Adrenal gland (tissue), 9 donors: ENCODE measurements at regions not wholly inside any gene's neighbourhood (a gene's known extent, or its start where the extent isn't known, plus 50 kb on each side); places are given as distances from the start of the nearest gene placed in this dataset.

Experiments used
- DNase-seq, 7 donors: peaks; one replicate each; pipeline ENCODE4 v3.0.0-alpha.2; 2019 to 2020
- H3K27ac ChIP-seq, 5 donors: fragments of 200-600 bp; sonication (generic) in 4 of 5; 1 replicate in 3 of 5; 2 replicates in 2 of 5; pipeline versions ENCODE4 v1.5.1 to v1.8.0; 2016 to 2020; ENCODE audit warnings: mild to moderate bottlenecking in 1 of 5
- H3K27me3 ChIP-seq: fragments of 200-600 bp; 2 replicates; pipeline ENCODE4 v1.8.0; 2021
- H3K36me3 ChIP-seq, 2 donors: fragments of 200-600 bp; replicated peaks in 1 of 2; 1 replicate in 1 of 2; 2 replicates in 1 of 2; pipeline versions ENCODE4 v1.5.1 to v1.8.0; 2018 to 2022
- H3K4me1 ChIP-seq, 2 donors: fragments of 200-600 bp; replicated peaks in 1 of 2; 1 replicate in 1 of 2; 2 replicates in 1 of 2; pipeline versions ENCODE4 v1.5.1 to v1.8.0; 2018 to 2021
- H3K4me3 ChIP-seq, 4 donors: fragments of 200-600 bp; sonication (generic) in 3 of 4; one replicate each; pipeline ENCODE4 v1.5.1; 2016 to 2018
- H3K9me3 ChIP-seq, 3 donors: fragments of 200-600 bp; sonication (generic) in 1 of 3; replicated peaks in 1 of 3; 1 replicate in 2 of 3; 2 replicates in 1 of 3; pipeline versions ENCODE4 v1.5.1 to v1.8.0; 2016 to 2021
- POLR2A ChIP-seq, 2 donors: fragments of 450-650 bp; IDR thresholded peaks; one replicate each; pipeline ENCODE4 v1.6.1; 2017; ENCODE audit warnings: antibody characterized with exemption in 2 of 2, mild to moderate bottlenecking in 2 of 2, moderate library complexity in 1 of 2
- WGBS, 4 donors: extraction: QIAGEN DNeasy Blood & Tissue Kit in 2 of 4; methylation state at CpG; one replicate each; pipeline versions ENCODE4 v1.1.5 to v1.1.7; 2013 to 2017; 5-methylcytosine and 5-hydroxymethylcytosine counted together
- intact Hi-C, 2 donors: fragments of 100-400 bp; cut with DNase I; formaldehyde crosslinking; loops; one replicate each; pipeline versions ENCODE4 v1.14.1 to v1.15.0; 2022 to 2023
- TF ChIP-seq, protein P1 (sequence below), 6 experiments: fragments of 450-650 bp in 4 of 6; fragments of 200-600 bp in 2 of 6; sonication (generic) in 1 of 6; IDR thresholded peaks; 1 replicate in 5 of 6; 2 replicates in 1 of 6; pipeline versions ENCODE4 v1.5.1 to v1.8.0; 2016 to 2021; ENCODE audit warnings: antibody characterized with exemption in 6 of 6, mild to moderate bottlenecking in 2 of 6, moderate library complexity in 1 of 6
- donor health status: healthy with polysubstance abuse.
- donor health status: Bipolar disorder and iron deficiency.
- donor health status: DM: yes; HTN: yes; CAD: no.
- donor health status: DM: no; HTN: no; CAD: no.
- donor health status: DM: no; HTN: no; CAD: no.

DNA sequence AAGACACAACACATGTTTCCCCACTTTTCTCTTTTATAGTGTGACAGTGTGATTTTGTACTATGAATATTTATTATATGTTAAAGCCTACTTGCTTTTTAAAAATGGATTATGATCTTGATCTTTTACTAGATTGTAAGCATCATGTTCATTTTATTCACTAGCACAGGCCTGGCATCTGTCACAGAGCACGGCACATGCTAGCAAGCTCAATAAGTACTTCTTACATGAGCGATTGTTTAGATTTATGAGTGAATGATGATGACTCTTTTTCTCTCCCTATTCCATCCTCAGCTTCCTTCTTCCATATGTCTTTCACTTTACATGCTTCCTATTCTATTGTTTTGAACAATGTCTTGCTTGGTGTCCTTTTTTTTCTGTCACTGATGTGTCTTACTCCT lies 1454.1 kb downstream of the MRPL39 start:
- H3K4me1 ChIP-seq: no peaks in the 10 kb centered on the region
- intact Hi-C loops: no loop called here
- WGBS, 4 donors: 72 to 82% (median 79%) methylated on average over 2 of the region's 2 CpGs
- no peaks in the 10 kb centered on the region for H3K36me3 ChIP-seq
- no peak overlapping the region for H3K4me3 ChIP-seq
- H3K27me3 ChIP-seq: no peaks in the 10 kb centered on the region
- DNase-seq: no peak
- TF ChIP-seq, protein P1, sequence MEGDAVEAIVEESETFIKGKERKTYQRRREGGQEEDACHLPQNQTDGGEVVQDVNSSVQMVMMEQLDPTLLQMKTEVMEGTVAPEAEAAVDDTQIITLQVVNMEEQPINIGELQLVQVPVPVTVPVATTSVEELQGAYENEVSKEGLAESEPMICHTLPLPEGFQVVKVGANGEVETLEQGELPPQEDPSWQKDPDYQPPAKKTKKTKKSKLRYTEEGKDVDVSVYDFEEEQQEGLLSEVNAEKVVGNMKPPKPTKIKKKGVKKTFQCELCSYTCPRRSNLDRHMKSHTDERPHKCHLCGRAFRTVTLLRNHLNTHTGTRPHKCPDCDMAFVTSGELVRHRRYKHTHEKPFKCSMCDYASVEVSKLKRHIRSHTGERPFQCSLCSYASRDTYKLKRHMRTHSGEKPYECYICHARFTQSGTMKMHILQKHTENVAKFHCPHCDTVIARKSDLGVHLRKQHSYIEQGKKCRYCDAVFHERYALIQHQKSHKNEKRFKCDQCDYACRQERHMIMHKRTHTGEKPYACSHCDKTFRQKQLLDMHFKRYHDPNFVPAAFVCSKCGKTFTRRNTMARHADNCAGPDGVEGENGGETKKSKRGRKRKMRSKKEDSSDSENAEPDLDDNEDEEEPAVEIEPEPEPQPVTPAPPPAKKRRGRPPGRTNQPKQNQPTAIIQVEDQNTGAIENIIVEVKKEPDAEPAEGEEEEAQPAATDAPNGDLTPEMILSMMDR (IDR thresholded peaks at IDR 0.05): no peak
- TF ChIP-seq POLR2A (IDR thresholded peaks at IDR 0.05): no peak
- H3K9me3 ChIP-seq: no peaks in the 10 kb centered on the region
- no peak overlapping the region for H3K27ac ChIP-seq

DNA sequence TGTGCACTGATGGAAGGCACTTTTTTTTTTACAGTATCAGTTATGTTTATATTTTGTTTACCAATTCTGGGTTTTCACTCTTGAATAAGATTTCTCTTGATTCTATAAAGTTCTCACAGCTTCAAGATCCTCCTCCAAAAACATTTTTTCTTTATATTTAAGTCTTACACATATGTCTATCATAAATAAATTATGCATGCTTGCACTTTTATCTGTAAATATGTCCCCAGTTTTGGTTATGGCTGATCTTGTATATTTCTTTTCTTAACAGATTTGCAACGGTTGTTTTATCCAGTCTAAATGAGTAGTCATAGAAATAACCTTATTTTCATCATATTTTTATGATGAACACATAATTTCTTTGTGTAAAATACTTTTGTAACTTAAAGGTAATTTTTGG lies 1456.5 kb downstream of the MRPL39 start:
- TF ChIP-seq, protein P1 (IDR thresholded peaks at IDR 0.05): no peak
- TF ChIP-seq POLR2A (IDR thresholded peaks at IDR 0.05): no peak
- Histone ChIP-seq H3K9me3 (no peaks in the 10 kb centered on the region), H3K36me3 (no peaks in the 10 kb centered on the region), H3K27me3 (no peaks in the 10 kb centered on the region), H3K27ac (no peak overlapping the region), H3K4me3 (no peak overlapping the region), H3K4me1 (no peaks in the 10 kb centered on the region)
- 51 to 65% (median 59%) methylated on average over 1 of the region's 1 CpG for WGBS, 4 donors
- DNase-seq: no peak
- intact Hi-C loops: no loop called here

DNA sequence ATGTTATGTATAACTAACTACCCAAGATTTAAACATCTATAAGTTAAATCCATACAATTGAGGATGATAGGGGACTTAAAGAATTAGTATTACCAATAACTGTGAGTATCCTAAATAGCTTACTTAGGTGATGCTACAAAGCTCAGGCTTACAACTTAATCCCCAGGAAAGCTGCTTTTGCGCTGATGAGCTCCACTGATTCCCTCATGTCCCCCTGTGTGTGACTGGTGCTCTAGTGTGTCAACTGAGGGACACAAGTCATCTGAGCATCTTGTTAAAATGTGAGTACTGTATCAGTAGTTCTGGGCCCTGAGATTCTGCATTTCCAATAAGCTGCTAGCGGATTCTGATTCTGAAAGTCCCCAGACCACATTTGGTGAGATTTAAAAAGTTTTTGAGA lies 1458.8 kb downstream of the MRPL39 start:
- no peaks in the 10 kb centered on the region for H3K9me3 ChIP-seq
- no peak for DNase-seq
- TF ChIP-seq, protein P1 (IDR thresholded peaks at IDR 0.05): no peak
- H3K36me3 ChIP-seq: no peaks in the 10 kb centered on the region
- no peak overlapping the region for H3K27ac ChIP-seq
- H3K27me3 ChIP-seq: no peaks in the 10 kb centered on the region
- H3K4me3 ChIP-seq: no peak overlapping the region
- H3K4me1 ChIP-seq: no peaks in the 10 kb centered on the region
- 92 to 100% (median 95%) methylated on average over 2 of the region's 2 CpGs for WGBS, 4 donors
- intact Hi-C loops: no loop called here

DNA sequence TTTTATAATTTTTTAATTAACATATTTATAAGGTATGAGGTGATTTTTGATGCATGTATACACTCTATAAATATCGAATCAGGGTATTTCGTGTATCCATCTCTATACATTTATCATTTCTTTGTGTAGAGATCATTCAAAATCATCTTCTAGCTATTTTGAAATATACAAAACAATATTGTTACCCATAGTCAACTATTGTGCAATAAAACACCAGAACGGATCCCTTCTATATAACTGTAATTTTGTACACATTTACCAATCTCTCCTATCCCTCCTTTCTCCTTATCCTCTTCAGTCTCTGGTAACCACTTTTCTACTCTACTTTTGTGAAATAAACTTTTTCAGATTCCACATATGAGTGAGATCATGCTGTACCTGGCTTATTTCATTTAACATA lies 1459.6 kb downstream of the MRPL39 start:
- 73 to 83% (median 75%) methylated on average over 3 of the region's 3 CpGs for WGBS, 4 donors
- no peaks in the 10 kb centered on the region for H3K4me1 ChIP-seq
- H3K9me3 ChIP-seq: no peaks in the 10 kb centered on the region
- TF ChIP-seq, protein P1 (IDR thresholded peaks at IDR 0.05): no peak
- no peak for TF ChIP-seq POLR2A (IDR thresholded peaks at IDR 0.05)
- no peaks in the 10 kb centered on the region for H3K27me3 ChIP-seq
- no peak overlapping the region for H3K4me3 ChIP-seq
- intact Hi-C loops: no loop called here
- no peaks in the 10 kb centered on the region for H3K36me3 ChIP-seq
- DNase-seq: no peak
- H3K27ac ChIP-seq: no peak overlapping the region
